Lower leg skin (tissue), 4 donors: ENCODE measurements at regions not wholly inside any gene's neighbourhood (a gene's known extent, or its start where the extent isn't known, plus 50 kb on each side); places are given as distances from the start of the nearest gene placed in this dataset.

Experiments
- DNase-seq, 2 donors: peaks; one replicate each; pipeline ENCODE4 v3.0.0-alpha.2; 2019; ENCODE audit warnings: low spot score in 2 of 2
- H3K4me3 ChIP-seq: fragments of 200-600 bp; sonication (generic); 2 replicates; pipeline ENCODE4 v1.5.1; 2017; ENCODE audit warnings: mild to moderate bottlenecking, low read depth; ENCODE audit not compliant: poor library complexity, severe bottlenecking
- POLR2A ChIP-seq, 2 donors: fragments of 450-650 bp; IDR thresholded peaks; one replicate each; pipeline ENCODE4 v1.6.1; 2016 to 2017; ENCODE audit warnings: antibody characterized with exemption in 2 of 2, mild to moderate bottlenecking in 1 of 2, moderate library complexity in 1 of 2
- WGBS, 2 donors: methylation state at CpG; one replicate each; pipeline ENCODE4 v1.1.5; 2018; 5-methylcytosine and 5-hydroxymethylcytosine counted together
- intact Hi-C: fragments of 100-400 bp; cut with DNase I; formaldehyde crosslinking; loops from one replicate; pipeline ENCODE4 v1.15.0; 2023; ENCODE audit warnings: low total_unique reads
- TF ChIP-seq, protein P1 (sequence below), 3 donors: fragments of 450-650 bp; IDR thresholded peaks; one replicate each; pipeline ENCODE4 v1.5.1; 2016; ENCODE audit warnings: antibody characterized with exemption in 3 of 3, mild to moderate bottlenecking in 3 of 3, moderate library complexity in 2 of 3

- no peak for TF ChIP-seq POLR2A (IDR thresholded peaks at IDR 0.05)
- TF ChIP-seq, protein P1, sequence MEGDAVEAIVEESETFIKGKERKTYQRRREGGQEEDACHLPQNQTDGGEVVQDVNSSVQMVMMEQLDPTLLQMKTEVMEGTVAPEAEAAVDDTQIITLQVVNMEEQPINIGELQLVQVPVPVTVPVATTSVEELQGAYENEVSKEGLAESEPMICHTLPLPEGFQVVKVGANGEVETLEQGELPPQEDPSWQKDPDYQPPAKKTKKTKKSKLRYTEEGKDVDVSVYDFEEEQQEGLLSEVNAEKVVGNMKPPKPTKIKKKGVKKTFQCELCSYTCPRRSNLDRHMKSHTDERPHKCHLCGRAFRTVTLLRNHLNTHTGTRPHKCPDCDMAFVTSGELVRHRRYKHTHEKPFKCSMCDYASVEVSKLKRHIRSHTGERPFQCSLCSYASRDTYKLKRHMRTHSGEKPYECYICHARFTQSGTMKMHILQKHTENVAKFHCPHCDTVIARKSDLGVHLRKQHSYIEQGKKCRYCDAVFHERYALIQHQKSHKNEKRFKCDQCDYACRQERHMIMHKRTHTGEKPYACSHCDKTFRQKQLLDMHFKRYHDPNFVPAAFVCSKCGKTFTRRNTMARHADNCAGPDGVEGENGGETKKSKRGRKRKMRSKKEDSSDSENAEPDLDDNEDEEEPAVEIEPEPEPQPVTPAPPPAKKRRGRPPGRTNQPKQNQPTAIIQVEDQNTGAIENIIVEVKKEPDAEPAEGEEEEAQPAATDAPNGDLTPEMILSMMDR (IDR thresholded peaks at IDR 0.05) = no peak
- DNase-seq = no peak
- H3K4me3 ChIP-seq = no peak overlapping the region
- intact Hi-C loops = no loop called here
- WGBS, 2 donors = 40 to 41% methylated on average over 1 of the region's 1 CpG
Observed at GRCh38 chr1:72917920-72918319, 635.6 kb upstream of the NEGR1 start.

GRCh38 chr1:72915581-72915980 lies 633.2 kb upstream of the NEGR1 start:
- H3K4me3 ChIP-seq = no peak overlapping the region
- intact Hi-C loops = no loop called here
- DNase-seq = no peak
- 52 to 60% methylated on average over 6 of the region's 6 CpGs for WGBS, 2 donors
- TF ChIP-seq POLR2A (IDR thresholded peaks at IDR 0.05) = no peak
- TF ChIP-seq, protein P1 (IDR thresholded peaks at IDR 0.05) = no peak

DNA sequence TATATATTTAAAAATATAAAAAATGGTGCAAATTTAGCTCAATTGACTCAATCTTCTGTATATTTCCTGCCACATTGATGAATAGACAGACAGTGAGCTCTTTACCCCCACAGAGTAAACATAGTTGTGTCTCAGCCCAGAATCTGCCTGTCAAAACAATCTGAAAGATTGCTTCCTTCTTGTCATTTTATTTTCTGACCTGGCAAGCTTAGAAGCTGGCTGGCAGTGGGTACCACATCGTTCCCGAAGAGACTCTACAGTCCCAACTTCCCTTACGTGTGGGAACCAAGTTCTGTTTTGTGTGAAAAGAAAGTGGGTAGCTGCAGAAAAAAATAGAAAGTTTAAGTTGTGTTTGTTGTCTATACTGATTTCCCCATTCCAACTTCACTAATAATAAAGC lies 629.3 kb upstream of the NEGR1 start:
- TF ChIP-seq, protein P1 (IDR thresholded peaks at IDR 0.05) = no peak
- TF ChIP-seq POLR2A (IDR thresholded peaks at IDR 0.05) = no peak
- no peak overlapping the region for H3K4me3 ChIP-seq
- DNase-seq = no peak
- 60 to 74% methylated on average over 3 of the region's 3 CpGs for WGBS, 2 donors
- intact Hi-C loops = no loop called here

GRCh38 chr1:72896256-72896655 lies 613.9 kb upstream of the NEGR1 start:
- TF ChIP-seq, protein P1 (IDR thresholded peaks at IDR 0.05) = no peak
- TF ChIP-seq POLR2A (IDR thresholded peaks at IDR 0.05) = no peak
- intact Hi-C loops = no loop called here
- no peak overlapping the region for H3K4me3 ChIP-seq
- DNase-seq = no peak

GRCh38 chr1:72892461-72892860 lies 610.1 kb upstream of the NEGR1 start:
- H3K4me3 ChIP-seq = no peak overlapping the region
- no peak for DNase-seq
- no peak for TF ChIP-seq POLR2A (IDR thresholded peaks at IDR 0.05)
- TF ChIP-seq, protein P1 (IDR thresholded peaks at IDR 0.05) = no peak
- intact Hi-C loops = no loop called here
- WGBS, 2 donors = 21 to 33% methylated on average over 1 of the region's 1 CpG

GRCh38 chr1:72891976-72892375 lies 609.6 kb upstream of the NEGR1 start:
- no peak overlapping the region for H3K4me3 ChIP-seq
- intact Hi-C loops = no loop called here
- TF ChIP-seq, protein P1 (IDR thresholded peaks at IDR 0.05) = no peak
- no peak for TF ChIP-seq POLR2A (IDR thresholded peaks at IDR 0.05)
- DNase-seq = no peak
- WGBS, 2 donors = 63 to 77% methylated on average over 6 of the region's 6 CpGs
